ENCODE measurements at regions not wholly inside any gene's neighbourhood (a gene's known extent, or its start where the extent isn't known, plus 50 kb on each side); places are given as distances from the start of the nearest gene placed in this dataset.

GRCh38 chr6:15970517-15970916, 158.4 kb upstream of the MYLIP start:
- Histone ChIP-seq H3K4me3 (replicated peaks in 1 of 3; ENCODE audit: low read depth in 2 of 3, low read length in 3 of 3) (no peak overlapping the region), H4K20me1 (ENCODE audit: insufficient read depth, low read length) (no peaks in the 10 kb centered on the region), H3K4me2 (replicated peaks; ENCODE audit: extremely low read depth, low read length, poor library complexity, severe bottlenecking) (no peak overlapping the region), H3K27ac (ENCODE audit: low read depth in 1 of 2, low read length in 2 of 2) (no peak overlapping the region), H3K9ac (ENCODE audit: insufficient read depth, low read length, poor library complexity, severe bottlenecking) (no peak overlapping the region), H3K36me3 (replicated peaks in 1 of 2; ENCODE audit: control insufficient read depth in 1 of 2, insufficient read depth in 2 of 2, low read length in 2 of 2) (no peaks in the 10 kb centered on the region), H3K79me2 (ENCODE audit: insufficient read depth, low read length) (no peaks in the 10 kb centered on the region), H3K27me3 (ENCODE audit: control insufficient read depth in 2 of 2, insufficient read depth in 2 of 2, low read length in 2 of 2) (no peaks in the 10 kb centered on the region), H3K9me3 (replicated peaks in 1 of 2; ENCODE audit: control insufficient read depth in 1 of 2, insufficient read depth in 1 of 2, low read length in 2 of 2) (peaks cover 10 to 11% of the 10 kb centered on the region in 2 donors), H3K4me1 (ENCODE audit: control insufficient read depth in 1 of 2, insufficient read depth in 2 of 2, low read length in 2 of 2) (no peaks in the 10 kb centered on the region), H2AFZ (ENCODE audit: insufficient read depth, low read depth, low read length, poor library complexity, severe bottlenecking) (no peak overlapping the region)
- intact Hi-C loops (cut with micrococcal nuclease), result no loop called here
- H3K4me3 Mint-ChIP-seq, result no peak overlapping the region
- no peak for DNase-seq
- WGBS (ENCODE audit: insufficient coverage), result no CpG with 5 or more reads among the region's 3 CpGs
- H3K27me3 Mint-ChIP-seq (ENCODE audit: low read depth in 3 of 3), result peaks cover 0 to 2% (median 0%) of the 10 kb centered on the region in 3 donors
- no peak for TF ChIP-seq CTCF (IDR thresholded peaks at IDR 0.05)
- H3K4me1 Mint-ChIP-seq, result no peaks in the 10 kb centered on the region
- H3K9me3 Mint-ChIP-seq, result peaks cover 8 to 18% (median 14%) of the 10 kb centered on the region in 7 donors
- no peak overlapping the region for H3K27ac Mint-ChIP-seq
- peaks cover 2 to 3% of the 10 kb centered on the region in 2 donors for H3K36me3 Mint-ChIP-seq

- Histone ChIP-seq H2AFZ (ENCODE audit: insufficient read depth, low read depth, low read length, poor library complexity, severe bottlenecking) (no peak overlapping the region), H3K4me3 (replicated peaks in 1 of 3; ENCODE audit: low read depth in 2 of 3, low read length in 3 of 3) (no peak overlapping the region), H3K79me2 (ENCODE audit: insufficient read depth, low read length) (no peaks in the 10 kb centered on the region), H3K36me3 (replicated peaks in 1 of 2; ENCODE audit: control insufficient read depth in 1 of 2, insufficient read depth in 2 of 2, low read length in 2 of 2) (no peaks in the 10 kb centered on the region), H3K27ac (ENCODE audit: low read depth in 1 of 2, low read length in 2 of 2) (no peak overlapping the region), H3K4me1 (ENCODE audit: control insufficient read depth in 1 of 2, insufficient read depth in 2 of 2, low read length in 2 of 2) (no peaks in the 10 kb centered on the region), H4K20me1 (ENCODE audit: insufficient read depth, low read length) (no peaks in the 10 kb centered on the region), H3K9ac (ENCODE audit: insufficient read depth, low read length, poor library complexity, severe bottlenecking) (no peak overlapping the region), H3K27me3 (ENCODE audit: control insufficient read depth in 2 of 2, insufficient read depth in 2 of 2, low read length in 2 of 2) (no peaks in the 10 kb centered on the region), H3K4me2 (replicated peaks; ENCODE audit: extremely low read depth, low read length, poor library complexity, severe bottlenecking) (no peak overlapping the region), H3K9me3 (replicated peaks in 1 of 2; ENCODE audit: control insufficient read depth in 1 of 2, insufficient read depth in 1 of 2, low read length in 2 of 2) (peaks cover 10 to 11% of the 10 kb centered on the region in 2 donors)
- intact Hi-C loops (cut with micrococcal nuclease), result no loop called here
- Mint-ChIP-seq H3K4me1 (no peaks in the 10 kb centered on the region), H3K9me3 (peaks cover 6 to 15% (median 14%) of the 10 kb centered on the region in 7 donors), H3K27ac (no peak overlapping the region), H3K4me3 (no peak overlapping the region), H3K36me3 (peaks cover 2 to 3% of the 10 kb centered on the region in 2 donors), H3K27me3 (ENCODE audit: low read depth in 3 of 3) (peaks cover 0 to 2% (median 0%) of the 10 kb centered on the region in 3 donors)
- no peak for DNase-seq
- WGBS (ENCODE audit: insufficient coverage), result 95% methylated on average over 3 of the region's 3 CpGs
- TF ChIP-seq CTCF (IDR thresholded peaks at IDR 0.05), result no peak
These were observed 159.6 kb upstream of the MYLIP start for GRCh38 chr6:15969236-15969778.

Measured in CD14-positive monocyte (primary cell).